Suppressor macrophage (primary cell): ENCODE measurements at regions not wholly inside any gene's neighbourhood (a gene's known extent, or its start where the extent isn't known, plus 50 kb on each side); places are given as distances from the start of the nearest gene placed in this dataset.

Experiments used
- DNase-seq, 4 experiments: peaks; one replicate each; pipeline ENCODE4 v3.0.0-alpha.2; 2020 to 2022

GRCh38 chr2:12087671-12088380, 341.4 kb downstream of the LPIN1 start:
- DNase-seq = no peak

DNA sequence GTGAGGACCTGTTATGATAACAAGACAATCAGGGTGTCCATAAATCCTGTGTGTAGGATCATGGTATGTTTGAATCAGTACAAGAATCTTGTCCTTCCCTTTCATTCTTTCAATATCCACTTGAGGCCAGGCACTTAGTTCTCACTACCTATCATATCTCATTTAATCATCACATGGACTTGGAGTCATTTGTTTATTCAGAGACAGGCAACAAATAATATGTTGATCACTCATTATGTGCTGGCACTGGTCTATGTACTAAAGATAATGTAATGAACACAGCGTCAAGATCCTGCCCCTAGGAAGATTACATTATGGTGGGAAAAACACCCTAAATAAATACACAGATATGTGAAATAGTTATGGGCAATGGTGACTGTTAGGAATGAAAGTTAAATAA, 342.6 kb downstream of the LPIN1 start:
- no peak for DNase-seq

GRCh38 chr2:12089496-12089895, 343.1 kb downstream of the LPIN1 start:
- DNase-seq = no peak

GRCh38 chr2:12090072-12090471, 343.6 kb downstream of the LPIN1 start:
- DNase-seq = no peak

DNA sequence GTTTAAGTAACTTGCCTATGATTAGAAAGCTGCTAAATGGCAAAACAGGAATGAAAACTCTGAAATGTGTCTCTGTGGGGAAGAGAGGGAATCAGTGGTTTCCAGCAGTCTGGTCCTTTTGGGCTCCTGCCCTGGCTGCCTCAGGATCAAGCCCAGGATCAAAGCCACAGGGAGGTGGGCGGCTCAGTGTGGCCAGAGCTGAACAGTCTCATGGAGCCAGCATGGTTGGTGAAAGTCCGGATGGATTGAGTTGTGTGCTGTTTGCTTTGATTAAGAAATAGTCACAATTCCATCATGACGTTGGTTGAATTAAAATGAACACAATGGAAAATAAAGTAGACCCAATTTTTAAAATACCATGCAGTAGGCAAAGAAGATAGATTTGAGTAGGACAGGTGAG, 344.2 kb downstream of the LPIN1 start:
- DNase-seq = no peak

DNA sequence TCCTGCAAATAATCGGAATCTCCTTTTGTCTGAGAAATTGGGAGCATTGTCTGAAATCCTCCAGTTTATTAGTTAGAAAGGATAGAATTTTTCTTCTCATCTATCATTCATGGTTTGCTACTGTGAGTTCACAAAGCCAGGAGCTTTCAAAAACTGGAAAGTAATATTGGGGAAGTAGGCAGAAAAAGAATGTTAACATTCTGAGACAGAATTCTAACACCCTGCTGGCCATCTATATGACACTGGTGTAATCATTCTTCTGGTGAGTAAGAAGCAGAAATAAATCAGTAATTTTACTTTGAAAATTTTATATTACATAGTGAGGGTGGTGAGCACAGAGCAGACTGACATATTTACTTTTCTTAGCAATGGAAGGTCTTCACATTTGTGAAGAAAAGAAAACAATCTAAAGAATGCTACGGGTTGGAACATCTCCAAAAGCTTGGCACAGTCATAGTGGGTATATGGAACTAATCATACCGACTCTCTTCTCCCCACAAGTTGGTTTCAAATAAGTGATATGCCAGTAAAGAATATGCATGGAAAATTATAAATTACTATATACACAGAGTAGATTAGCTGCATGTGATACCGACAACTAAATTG, 344.9 kb downstream of the LPIN1 start:
- DNase-seq = no peak

GRCh38 chr2:12094134-12094533, 347.7 kb downstream of the LPIN1 start:
- DNase-seq = peak; percentile 14 to 58 (median 40)

GRCh38 chr2:12096051-12096787, 349.8 kb downstream of the LPIN1 start:
- DNase-seq = no peak

DNA sequence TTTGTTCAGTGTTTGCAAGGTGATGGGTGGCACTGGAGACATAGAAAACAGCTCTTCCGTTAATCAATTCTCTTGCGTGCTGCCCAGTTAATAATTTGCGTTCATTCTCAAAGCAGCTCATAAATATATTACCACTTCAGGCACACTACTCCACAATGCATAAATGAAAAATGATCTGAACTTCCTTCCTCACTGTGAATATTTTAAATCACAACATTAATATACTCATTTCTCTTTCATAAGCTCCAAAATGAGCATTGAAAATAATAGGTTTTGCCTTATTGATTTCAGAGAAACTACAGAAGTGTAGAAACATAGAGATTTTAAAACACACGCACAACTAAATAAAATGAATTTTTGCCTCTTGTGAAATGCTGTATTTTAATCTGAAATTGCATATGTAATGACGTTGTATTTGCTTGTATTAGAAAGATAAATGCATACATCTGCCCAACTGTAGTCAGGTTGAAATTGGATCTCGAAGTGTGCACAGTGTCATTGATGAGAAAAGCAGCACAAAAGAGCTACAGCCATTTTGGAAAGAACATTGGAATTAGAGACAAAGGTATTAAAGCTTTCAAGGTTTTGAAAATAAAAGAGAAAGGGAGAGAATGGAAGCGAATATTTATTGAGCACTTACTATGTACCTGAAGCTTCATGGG, 350.5 kb downstream of the LPIN1 start:
- DNase-seq = no peak

DNA sequence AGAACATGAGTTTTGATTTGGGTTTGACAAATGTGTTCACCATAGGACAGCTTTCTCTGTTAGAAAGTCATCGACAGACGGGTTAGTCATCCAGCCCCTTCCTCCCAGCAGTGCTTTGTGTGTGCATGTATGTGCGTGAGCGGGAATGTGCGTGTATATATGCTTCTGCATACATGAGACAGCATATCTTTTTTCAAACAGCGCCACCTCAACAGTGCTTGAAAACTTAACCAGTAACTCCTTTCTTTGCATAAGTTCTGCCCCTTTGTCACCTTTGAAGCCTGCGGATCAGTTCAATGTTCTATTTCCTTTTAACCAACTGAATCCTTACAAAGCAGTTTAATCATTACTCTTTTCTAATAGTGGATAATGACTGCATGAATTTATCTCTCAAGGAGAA, 351.4 kb downstream of the LPIN1 start:
- no peak for DNase-seq

- DNase-seq = no peak
These were observed 352.9 kb downstream of the LPIN1 start for GRCh38 chr2:12099374-12099773.

DNA sequence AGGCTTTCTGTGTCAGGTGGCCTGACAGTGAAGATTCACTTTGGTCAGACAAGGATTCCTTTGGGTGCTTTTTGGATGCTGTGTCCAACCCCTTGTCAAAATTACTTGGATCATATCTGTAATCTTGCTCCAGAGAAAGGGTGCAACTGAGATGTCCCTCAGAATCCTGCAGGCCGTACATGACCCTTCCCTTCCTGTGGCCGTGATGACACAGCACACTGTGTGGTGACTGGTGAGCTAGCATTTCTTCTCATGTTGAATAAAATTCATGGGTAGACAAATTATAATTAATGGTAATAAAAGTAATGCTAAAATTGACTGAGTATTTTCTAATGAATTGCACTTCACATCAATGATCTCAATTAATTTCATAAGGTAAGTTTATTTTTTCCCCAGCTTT, 356.2 kb downstream of the LPIN1 start:
- DNase-seq = no peak

DNA sequence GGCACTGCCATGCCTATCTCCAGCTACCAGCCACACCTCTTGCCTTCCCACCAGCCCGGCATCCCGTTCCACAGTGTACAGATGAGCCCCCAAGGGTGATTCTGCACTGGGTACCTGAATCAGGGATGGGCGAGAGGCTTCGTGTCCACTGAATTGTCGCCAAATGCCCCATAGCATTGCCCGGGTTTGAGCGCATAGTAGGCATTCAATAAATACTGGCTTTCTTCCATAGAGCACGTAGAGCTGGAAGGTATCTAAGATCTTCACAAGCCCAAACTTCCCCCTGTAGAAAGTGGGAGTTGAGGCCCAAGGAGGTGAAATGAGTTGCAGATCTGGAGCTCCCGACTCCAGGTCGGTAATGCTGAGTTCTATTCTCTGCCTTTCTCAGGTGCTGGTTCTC, 358.7 kb downstream of the LPIN1 start:
- DNase-seq = no peak

- DNase-seq = peak; percentile 13 to 46 (median 34)
These were observed 360.1 kb downstream of the LPIN1 start for GRCh38 chr2:12106440-12107080.

- DNase-seq = no peak
These were observed 360.9 kb downstream of the LPIN1 start for GRCh38 chr2:12107321-12107720.

GRCh38 chr2:12107939-12108338, 361.5 kb downstream of the LPIN1 start:
- DNase-seq = no peak

DNA sequence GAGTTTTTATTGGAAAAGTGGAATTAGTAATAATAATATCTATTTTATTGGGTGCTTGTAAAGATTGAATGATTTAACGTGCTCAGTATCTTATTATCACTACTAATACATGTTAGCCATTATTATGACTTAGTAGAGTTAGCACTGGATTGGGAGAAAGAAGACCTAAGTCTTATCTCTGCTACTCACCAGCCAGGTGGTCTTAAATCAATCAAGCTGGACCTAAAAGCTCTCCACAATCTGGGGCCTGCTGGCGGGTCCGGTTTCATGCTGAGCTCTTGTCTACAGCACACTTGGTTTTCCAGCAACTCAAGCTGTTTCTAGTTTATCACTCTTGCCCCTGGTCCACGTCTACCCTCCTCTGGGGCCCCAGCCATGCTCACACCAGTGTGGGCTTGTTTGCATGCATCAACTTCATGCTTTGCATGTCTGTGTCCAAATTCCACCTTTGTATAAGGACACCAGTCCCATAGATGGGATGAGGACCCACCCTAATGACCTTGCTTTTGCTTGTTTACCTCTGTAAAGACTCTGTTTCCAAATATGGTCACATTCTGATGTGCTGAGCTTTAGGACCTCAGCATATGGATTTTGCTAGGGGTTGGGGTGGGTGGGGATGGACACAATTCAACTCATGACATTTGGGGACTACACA, 363.1 kb downstream of the LPIN1 start:
- DNase-seq = no peak

DNA sequence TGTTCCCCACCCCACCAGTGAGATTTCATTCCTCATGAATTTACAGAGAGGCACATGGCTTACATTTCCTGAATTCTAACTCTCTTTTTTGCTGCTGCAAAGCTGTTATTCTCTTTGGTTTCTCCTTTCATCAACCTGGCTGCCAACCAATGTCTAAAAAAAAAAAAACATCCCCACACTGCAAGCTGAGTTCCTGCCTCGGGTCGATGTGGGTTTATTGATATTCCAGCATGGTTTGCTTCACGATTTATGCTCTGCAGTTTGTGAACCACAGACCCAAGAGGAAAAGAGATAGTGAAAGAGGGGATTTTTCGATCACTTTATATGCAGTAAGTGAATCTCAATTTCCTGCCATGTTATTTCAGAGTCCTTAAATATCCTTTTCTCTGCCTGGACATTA, 363.6 kb downstream of the LPIN1 start:
- no peak for DNase-seq

- DNase-seq = no peak
These were observed 364.0 kb downstream of the LPIN1 start for GRCh38 chr2:12110481-12110880.

GRCh38 chr2:12113412-12113811, 367.0 kb downstream of the LPIN1 start:
- DNase-seq = no peak

DNA sequence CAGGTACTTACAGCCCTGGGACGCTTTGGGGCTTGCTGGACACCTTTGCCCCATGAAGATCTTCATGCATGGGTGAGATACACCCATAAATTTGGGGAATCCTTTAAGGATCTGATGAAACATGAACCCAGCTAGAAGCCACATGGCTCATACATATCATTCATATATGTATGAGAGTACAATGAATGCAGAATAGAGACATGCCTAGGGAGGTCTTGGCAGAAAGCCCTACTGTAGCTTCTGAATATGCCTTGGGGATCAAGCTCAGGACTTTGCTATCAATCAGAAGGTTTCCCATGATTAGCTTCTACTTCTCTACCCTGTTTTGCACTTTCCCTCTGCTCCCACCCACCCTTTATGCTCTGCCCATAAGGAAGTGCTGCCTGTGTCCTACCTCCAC, 368.4 kb downstream of the LPIN1 start:
- no peak for DNase-seq

DNA sequence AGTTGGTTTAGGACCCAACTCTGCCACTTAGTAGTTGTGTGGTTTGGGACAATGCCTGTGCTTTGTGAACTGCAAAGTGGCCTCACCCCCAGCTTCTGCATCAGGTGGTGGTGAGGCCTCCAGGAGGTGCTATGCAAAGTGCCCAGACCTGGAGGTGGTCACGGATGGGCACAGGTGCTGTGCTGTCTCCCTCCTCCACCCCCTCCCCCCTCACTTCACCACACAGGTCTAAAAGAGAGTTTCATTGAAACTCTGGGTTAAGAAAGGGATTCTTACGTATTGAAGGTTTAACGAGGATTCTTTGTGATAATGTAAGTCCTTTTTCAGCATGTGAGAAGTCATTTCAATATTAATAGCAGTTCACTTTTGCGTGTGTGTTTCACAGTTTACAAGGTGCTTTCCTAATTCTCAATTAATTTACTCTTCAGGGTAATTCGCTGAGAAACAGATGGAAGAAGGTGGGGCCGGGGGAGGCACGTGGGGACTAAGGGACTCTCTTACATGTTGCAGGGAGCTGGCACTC, 369.9 kb downstream of the LPIN1 start:
- DNase-seq = no peak
